Natural killer cell (primary cell): ENCODE measurements at regions not wholly inside any gene's neighbourhood (a gene's known extent, or its start where the extent isn't known, plus 50 kb on each side); places are given as distances from the start of the nearest gene placed in this dataset.

ENCODE experiments used
- ATAC-seq, 3 donors: fragments of 150-1000 bp in 2 of 3; fragments of 200-7000 bp in 1 of 3; cut with Tn5 transposase; 1 replicate in 1 of 3; 2 replicates in 2 of 3; pipeline ENCODE4 v1.10.0; 2021; ENCODE audit warnings: mild to moderate bottlenecking in 2 of 3, moderate library complexity in 2 of 3
- DNase-seq, 2 donors: peaks; one replicate each; pipeline versions ENCODE4 v3.0.0 to v3.0.0-alpha.2; 2013 to 2021; ENCODE audit warnings: mixed read lengths in 1 of 2
- H3K27ac ChIP-seq: one replicate; pipeline ENCODE4 v1.5.1; 2013; ENCODE audit warnings: mild to moderate bottlenecking, low read length
- H3K27me3 ChIP-seq: one replicate; pipeline ENCODE4 v1.6.1; 2013; ENCODE audit warnings: low read length; ENCODE audit not compliant: control insufficient read depth, insufficient read depth
- H3K36me3 ChIP-seq: one replicate; pipeline ENCODE4 v1.6.1; 2013; ENCODE audit warnings: low read length; ENCODE audit not compliant: control insufficient read depth, insufficient read depth
- H3K4me1 ChIP-seq: one replicate; pipeline ENCODE4 v1.6.1; 2013; ENCODE audit warnings: low read length; ENCODE audit not compliant: control insufficient read depth, insufficient read depth
- H3K4me3 ChIP-seq: one replicate; pipeline ENCODE4 v1.5.1; 2013; ENCODE audit warnings: low read length
- H3K9me3 ChIP-seq: one replicate; pipeline ENCODE4 v1.6.1; 2013; ENCODE audit warnings: low read length; ENCODE audit not compliant: control insufficient read depth, insufficient read depth
- H3K27ac Mint-ChIP-seq, 2 donors: one replicate each; pipeline ENCODE4 v1.8.0; 2022; ENCODE audit warnings: mild to moderate bottlenecking in 2 of 2, mixed read lengths in 2 of 2, moderate library complexity in 1 of 2
- H3K27me3 Mint-ChIP-seq, 2 donors: one replicate each; pipeline ENCODE4 v1.8.0; 2022; ENCODE audit warnings: low read depth in 2 of 2, mixed read lengths in 2 of 2
- H3K36me3 Mint-ChIP-seq: one replicate; pipeline ENCODE4 v1.8.0; 2022; ENCODE audit warnings: mixed read lengths
- H3K4me1 Mint-ChIP-seq, 2 donors: one replicate each; pipeline ENCODE4 v1.8.0; 2022; ENCODE audit warnings: mixed read lengths in 2 of 2
- H3K4me3 Mint-ChIP-seq: one replicate; pipeline ENCODE4 v1.8.0; 2022; ENCODE audit warnings: mild to moderate bottlenecking, moderate library complexity, mixed read lengths
- H3K9me3 Mint-ChIP-seq, 2 donors: one replicate each; pipeline ENCODE4 v1.8.0; 2022; ENCODE audit warnings: mixed read lengths in 2 of 2
- CTCF ChIP-seq: fragments of 200-600 bp; IDR thresholded peaks from one replicate; pipeline ENCODE4 v1.8.0; 2022; ENCODE audit warnings: antibody characterized with exemption
- WGBS: methylation state at CpG from one replicate; pipeline ENCODE4 v1.1.7; 2013; ENCODE audit warnings: missing lambda C conversion rate; ENCODE audit not compliant: insufficient coverage; 5-methylcytosine and 5-hydroxymethylcytosine counted together
- intact Hi-C: fragments of 100-400 bp; cut with micrococcal nuclease; formaldehyde crosslinking; loops from one replicate; pipeline ENCODE4 v1.14.2; 2022

DNA sequence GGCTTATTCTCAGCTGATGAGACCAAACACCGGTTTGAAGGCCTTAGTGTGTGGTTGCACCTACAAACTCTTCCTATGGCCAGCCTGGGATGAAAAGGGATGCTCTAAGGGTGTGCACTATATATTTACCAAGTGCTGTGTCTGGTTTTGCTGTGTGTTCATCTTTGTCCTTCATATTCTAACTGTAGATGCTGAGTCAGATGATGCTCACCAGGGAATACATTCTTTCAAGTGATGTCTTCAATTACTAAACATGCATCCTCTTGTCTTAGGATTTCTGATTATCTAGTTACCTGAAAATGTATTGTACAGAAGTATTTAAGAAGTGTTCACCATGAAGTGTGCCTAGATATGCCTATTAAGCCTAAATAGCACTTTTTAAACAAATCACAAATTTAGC, 1111.6 kb upstream of the ZEB2 start:
- 80% methylated on average over 1 of the region's 1 CpG for WGBS
- no peaks in the 10 kb centered on the region for H3K36me3 Mint-ChIP-seq
- H3K9me3 Mint-ChIP-seq, result peaks cover 0 to 2% of the 10 kb centered on the region in 2 donors
- no peak overlapping the region for H3K27ac Mint-ChIP-seq
- no peaks in the 10 kb centered on the region for H3K4me1 Mint-ChIP-seq
- no peaks in the 10 kb centered on the region for H3K9me3 ChIP-seq
- H3K36me3 ChIP-seq, result no peaks in the 10 kb centered on the region
- no peak for TF ChIP-seq CTCF
- H3K4me3 ChIP-seq, result no peak overlapping the region
- intact Hi-C loops, result no loop called here
- ATAC-seq, result no peak
- H3K4me3 Mint-ChIP-seq, result no peak overlapping the region
- no peak overlapping the region for H3K27ac ChIP-seq
- H3K4me1 ChIP-seq, result no peaks in the 10 kb centered on the region
- H3K27me3 ChIP-seq, result no peaks in the 10 kb centered on the region
- DNase-seq, result no peak
- H3K27me3 Mint-ChIP-seq, result no peaks in the 10 kb centered on the region

DNA sequence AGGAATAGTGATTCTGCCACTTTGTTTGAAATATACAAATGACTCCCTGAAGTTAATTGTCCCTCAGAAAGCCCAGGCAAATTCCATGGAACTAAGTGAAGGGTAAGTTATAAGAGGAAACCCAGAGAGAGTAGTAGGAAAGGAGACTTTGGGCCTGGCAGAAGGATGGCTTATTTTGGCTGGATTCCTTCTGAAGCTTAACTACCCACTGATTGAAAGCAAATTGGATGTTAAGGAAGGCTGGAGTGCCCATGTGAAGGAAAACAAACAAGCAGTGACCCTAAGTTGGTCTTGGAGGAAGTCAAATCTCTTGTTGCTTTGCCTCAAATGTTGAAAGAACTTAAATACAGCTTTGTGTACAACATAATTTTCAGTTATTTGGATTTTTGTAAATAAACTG, 1106.4 kb upstream of the ZEB2 start:
- H3K4me3 ChIP-seq, result no peak overlapping the region
- DNase-seq (no peak), ATAC-seq (no peak)
- H3K4me1 ChIP-seq, result no peaks in the 10 kb centered on the region
- no peaks in the 10 kb centered on the region for H3K27me3 Mint-ChIP-seq
- TF ChIP-seq CTCF, result no peak
- H3K27ac Mint-ChIP-seq, result no peak overlapping the region
- H3K36me3 ChIP-seq, result no peaks in the 10 kb centered on the region
- intact Hi-C loops, result no loop called here
- H3K4me3 Mint-ChIP-seq, result no peak overlapping the region
- no peaks in the 10 kb centered on the region for H3K9me3 Mint-ChIP-seq
- no peak overlapping the region for H3K27ac ChIP-seq
- H3K4me1 Mint-ChIP-seq, result no peaks in the 10 kb centered on the region
- H3K9me3 ChIP-seq, result no peaks in the 10 kb centered on the region
- H3K36me3 Mint-ChIP-seq, result no peaks in the 10 kb centered on the region
- H3K27me3 ChIP-seq, result no peaks in the 10 kb centered on the region

GRCh38 chr2:145625111-145625510, 1105.2 kb upstream of the ZEB2 start:
- H3K4me3 Mint-ChIP-seq, result no peak overlapping the region
- Histone ChIP-seq H3K36me3 (no peaks in the 10 kb centered on the region), H3K27ac (no peak overlapping the region), H3K9me3 (no peaks in the 10 kb centered on the region), H3K27me3 (no peaks in the 10 kb centered on the region), H3K4me3 (no peak overlapping the region), H3K4me1 (no peaks in the 10 kb centered on the region)
- no peaks in the 10 kb centered on the region for H3K9me3 Mint-ChIP-seq
- H3K4me1 Mint-ChIP-seq, result no peaks in the 10 kb centered on the region
- H3K36me3 Mint-ChIP-seq, result no peaks in the 10 kb centered on the region
- H3K27ac Mint-ChIP-seq, result no peak overlapping the region
- intact Hi-C loops, result no loop called here
- ATAC-seq (no peak), DNase-seq (no peak)
- 86% methylated on average over 1 of the region's 1 CpG for WGBS
- H3K27me3 Mint-ChIP-seq, result no peaks in the 10 kb centered on the region
- TF ChIP-seq CTCF, result no peak

DNA sequence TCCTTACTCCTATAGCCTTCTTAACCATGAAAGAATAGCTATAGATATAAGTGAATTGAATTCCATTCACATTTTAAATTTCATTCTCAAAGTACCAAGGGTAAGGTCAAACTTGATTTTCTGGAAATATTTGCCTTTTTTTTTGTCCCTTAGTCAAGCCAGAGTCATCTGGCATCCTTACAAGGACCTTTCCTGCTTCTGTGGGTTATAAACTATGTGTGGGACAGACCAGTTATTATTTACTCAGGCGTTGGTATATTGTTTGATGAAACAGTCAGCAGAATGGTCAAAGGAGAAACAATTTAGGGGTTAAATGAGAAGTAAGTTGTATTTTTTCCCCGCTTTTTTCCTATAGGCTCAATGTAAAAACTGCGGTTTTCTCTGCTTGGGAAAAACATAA, 1103.2 kb upstream of the ZEB2 start:
- Mint-ChIP-seq H3K4me3 (no peak overlapping the region), H3K27me3 (no peaks in the 10 kb centered on the region), H3K9me3 (no peaks in the 10 kb centered on the region), H3K4me1 (no peaks in the 10 kb centered on the region), H3K36me3 (no peaks in the 10 kb centered on the region), H3K27ac (no peak overlapping the region)
- WGBS, result 93% methylated on average over 3 of the region's 3 CpGs
- no peak for TF ChIP-seq CTCF
- DNase-seq, result no peak
- Histone ChIP-seq H3K36me3 (no peaks in the 10 kb centered on the region), H3K4me3 (no peak overlapping the region), H3K9me3 (no peaks in the 10 kb centered on the region), H3K27me3 (no peaks in the 10 kb centered on the region), H3K4me1 (no peaks in the 10 kb centered on the region), H3K27ac (no peak overlapping the region)
- intact Hi-C loops, result no loop called here
- ATAC-seq, result no peak
